Stomach (tissue), 4 donors: ENCODE measurements at regions not wholly inside any gene's neighbourhood (a gene's known extent, or its start where the extent isn't known, plus 50 kb on each side); places are given as distances from the start of the nearest gene placed in this dataset.

Experiments
- CTCF ChIP-seq, 7 experiments: fragments of 450-650 bp in 4 of 7; fragments of 200-600 bp in 3 of 7; sonication (generic) in 3 of 7; IDR thresholded peaks; one replicate each; pipeline ENCODE4 v1.5.1; 2016 to 2019; ENCODE audit warnings: antibody characterized with exemption in 7 of 7, control low read depth in 2 of 7, mild to moderate bottlenecking in 1 of 7
- POLR2A ChIP-seq, 4 donors: fragments of 450-650 bp; IDR thresholded peaks; one replicate each; pipeline ENCODE4 v1.6.1; 2016; ENCODE audit warnings: antibody characterized with exemption in 4 of 4, control low read depth in 2 of 4, mild to moderate bottlenecking in 1 of 4, moderate library complexity in 1 of 4

- no peak for TF ChIP-seq POLR2A (IDR thresholded peaks at IDR 0.05)
- no peak for TF ChIP-seq CTCF (IDR thresholded peaks at IDR 0.05)
Observed at GRCh38 chr6:12423832-12424231, 133.7 kb downstream of the EDN1 start.
